WTC11 (cell line): ENCODE measurements at regions not wholly inside any gene's neighbourhood (a gene's known extent, or its start where the extent isn't known, plus 50 kb on each side); places are given as distances from the start of the nearest gene placed in this dataset.

Experiments
- ATAC-seq: fragments of 200-7000 bp; cut with Tn5 transposase; 2 replicates; pipeline ENCODE4 v1.10.0; 2021; ENCODE audit warnings: mild to moderate bottlenecking, moderate library complexity
- CTCF ChIA-PET: fragments of 300-600 bp; sonication (Branson Sonifier 250); formaldehyde crosslinking; loops from one replicate; lab custom pipeline; 2021; ENCODE audit warnings: antibody characterized with exemption; lab: Charles Lee
- POLR2A ChIA-PET: fragments of 350-600 bp; sonication (Branson Sonifier 250); formaldehyde crosslinking; loops from one replicate; lab custom pipeline; 2021; ENCODE audit warnings: antibody characterized with exemption; lab: Charles Lee
- DNase-seq: peaks from one replicate; pipeline ENCODE4 v3.0.0; 2021; ENCODE audit warnings: low spot score
- H3K27ac Mint-ChIP-seq: 2 replicates; pipeline ENCODE4 v1.8.0; 2021; ENCODE audit warnings: mixed read lengths
- H3K27me3 Mint-ChIP-seq: 2 replicates; pipeline ENCODE4 v1.8.0; 2021; ENCODE audit warnings: low read depth, mild to moderate bottlenecking, moderate library complexity, mixed read lengths
- H3K36me3 Mint-ChIP-seq: 2 replicates; pipeline ENCODE4 v1.8.0; 2021; ENCODE audit warnings: mixed read lengths
- H3K4me1 Mint-ChIP-seq: 2 replicates; pipeline ENCODE4 v1.8.0; 2022; ENCODE audit warnings: mixed read lengths
- H3K4me3 Mint-ChIP-seq: 2 replicates; pipeline ENCODE4 v1.8.0; 2021; ENCODE audit warnings: mild to moderate bottlenecking, moderate library complexity, mixed read lengths
- H3K9me3 Mint-ChIP-seq: 2 replicates; pipeline ENCODE4 v1.8.0; 2021; ENCODE audit warnings: mixed read lengths
- CBFB ChIP-seq: sonication (generic); formaldehyde crosslinking; IDR thresholded peaks from 2 replicates; pipeline ENCODE4 v1.8.1; 2022; ENCODE audit warnings: mild to moderate bottlenecking, low read depth, missing genetic modification reagents
- CREB1 ChIP-seq: sonication (generic); formaldehyde crosslinking; IDR thresholded peaks from 2 replicates; pipeline ENCODE4 v1.8.0; 2023; ENCODE audit warnings: mild to moderate bottlenecking, missing genetic modification reagents
- EMX1 ChIP-seq: fragments of 250-450 bp; sonication (Bioruptor Pico); IDR thresholded peaks from 2 replicates; pipeline ENCODE4 v1.8.0; 2021; ENCODE audit warnings: mild to moderate bottlenecking
- ESRRA ChIP-seq: sonication (generic); formaldehyde crosslinking; IDR thresholded peaks from 2 replicates; pipeline ENCODE4 v1.8.1; 2022; ENCODE audit warnings: mild to moderate bottlenecking, missing genetic modification reagents, borderline replicate concordance
- ETV6 ChIP-seq: sonication (generic); formaldehyde crosslinking; IDR thresholded peaks from 2 replicates; pipeline ENCODE4 v1.8.1; 2022; ENCODE audit warnings: mild to moderate bottlenecking, missing genetic modification reagents
- GTF2I ChIP-seq: fragments of 250-450 bp; sonication (Bioruptor Pico); conservative IDR thresholded peaks from 2 replicates; pipeline ENCODE4 v1.4.0; 2021; ENCODE audit warnings: mild to moderate bottlenecking
- HMGA2 ChIP-seq: fragments of 250-450 bp; sonication (Bioruptor Pico); IDR thresholded peaks from 2 replicates; pipeline ENCODE4 v1.4.0; 2021; ENCODE audit warnings: mild to moderate bottlenecking, moderate library complexity
- NFATC4 ChIP-seq: fragments of 250-450 bp; sonication (Bioruptor Pico); IDR thresholded peaks from 2 replicates; pipeline ENCODE4 v1.9.0; 2021; ENCODE audit warnings: mild to moderate bottlenecking
- NFYB ChIP-seq: sonication (generic); formaldehyde crosslinking; conservative IDR thresholded peaks from 2 replicates; pipeline ENCODE4 v1.8.0; 2022; ENCODE audit warnings: low read depth, missing genetic modification reagents
- NR1H2 ChIP-seq: sonication (generic); formaldehyde crosslinking; IDR thresholded peaks from 2 replicates; pipeline ENCODE4 v1.9.0; 2021; ENCODE audit warnings: mild to moderate bottlenecking, moderate library complexity, missing genetic modification reagents
- NR2C2 ChIP-seq: sonication (generic); formaldehyde crosslinking; IDR thresholded peaks from 2 replicates; pipeline ENCODE4 v1.8.0; 2022; ENCODE audit warnings: mild to moderate bottlenecking, missing genetic modification reagents
- OVOL2 ChIP-seq: fragments of 250-450 bp; sonication (Bioruptor Pico); IDR thresholded peaks from 2 replicates; pipeline ENCODE4 v1.9.0; 2021; ENCODE audit warnings: mild to moderate bottlenecking, borderline replicate concordance
- PRRX2 ChIP-seq: fragments of 250-450 bp; sonication (Bioruptor Pico); IDR thresholded peaks from 2 replicates; pipeline ENCODE4 v1.8.0; 2021; ENCODE audit warnings: mild to moderate bottlenecking
- RORB ChIP-seq: fragments of 250-450 bp; sonication (Bioruptor Pico); IDR thresholded peaks from 2 replicates; pipeline ENCODE4 v1.9.0; 2021; ENCODE audit warnings: mild to moderate bottlenecking
- SOX15 ChIP-seq: fragments of 250-450 bp; sonication (Bioruptor Pico); IDR thresholded peaks from 2 replicates; pipeline ENCODE4 v1.9.0; 2021; ENCODE audit warnings: mild to moderate bottlenecking
- SP1 ChIP-seq: sonication (generic); formaldehyde crosslinking; conservative IDR thresholded peaks from 2 replicates; pipeline ENCODE4 v1.8.1; 2022; ENCODE audit warnings: missing genetic modification reagents
- TEAD1 ChIP-seq: sonication (generic); formaldehyde crosslinking; IDR thresholded peaks from 2 replicates; pipeline ENCODE4 v1.8.0; 2022; ENCODE audit warnings: mild to moderate bottlenecking, missing genetic modification reagents
- ZNF138 ChIP-seq: sonication (generic); formaldehyde crosslinking; conservative IDR thresholded peaks from 2 replicates; pipeline ENCODE4 v1.8.1; 2022; ENCODE audit warnings: mild to moderate bottlenecking, moderate library complexity, missing genetic modification reagents
- ZNF263 ChIP-seq: sonication (generic); formaldehyde crosslinking; IDR thresholded peaks from 2 replicates; pipeline ENCODE4 v1.8.1; 2022; ENCODE audit warnings: low read depth, mild to moderate bottlenecking, moderate library complexity, missing genetic modification reagents
- TF ChIP-seq, protein P1 (sequence below): sonication (generic); formaldehyde crosslinking; conservative IDR thresholded peaks from 2 replicates; pipeline ENCODE4 v1.8.1; 2023; ENCODE audit warnings: mild to moderate bottlenecking, low read depth, missing genetic modification reagents, moderate library complexity
- TF ChIP-seq, protein P2 (sequence below): sonication (generic); formaldehyde crosslinking; IDR thresholded peaks from 2 replicates; pipeline ENCODE4 v1.8.1; 2022; ENCODE audit warnings: mild to moderate bottlenecking, moderate library complexity, missing genetic modification reagents
- TF ChIP-seq, protein P3 (sequence below): fragments of 250-450 bp; sonication (Bioruptor Pico); IDR thresholded peaks from 2 replicates; pipeline ENCODE4 v1.9.0; 2021; ENCODE audit warnings: moderate library complexity, mild to moderate bottlenecking, inconsistent platforms, borderline replicate concordance
- TF ChIP-seq, protein P4 (sequence below): fragments of 250-450 bp; sonication (Bioruptor Pico); conservative IDR thresholded peaks from 2 replicates; pipeline ENCODE4 v1.9.0; 2021; ENCODE audit warnings: mild to moderate bottlenecking

DNA sequence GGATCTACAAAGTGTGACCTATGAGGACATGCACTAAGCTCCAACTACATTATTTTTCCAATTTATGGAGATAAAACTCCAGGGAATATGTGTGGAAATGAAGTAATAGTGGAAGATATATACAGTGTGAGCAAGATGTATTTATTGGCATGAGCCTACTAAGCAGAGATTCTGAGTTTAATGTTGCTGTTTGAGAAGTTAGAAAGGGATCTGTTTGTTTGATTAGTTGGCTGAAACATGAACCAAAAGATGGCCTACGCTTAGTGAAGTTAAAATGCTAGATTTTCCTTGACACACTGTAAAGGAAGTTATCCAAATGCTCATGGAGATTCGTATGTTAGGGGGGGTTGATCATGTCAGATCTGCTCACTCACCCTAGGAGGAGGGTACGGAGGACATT, 621.7 kb downstream of the TMEM182 start:
- Mint-ChIP-seq H3K4me1 (peaks cover 28% of the 10 kb centered on the region), H3K27ac (peak overlapping the region; percentile 69; the same call in 1 of the 2 replicates), H3K27me3 (no peaks in the 10 kb centered on the region), H3K9me3 (peaks cover 16% of the 10 kb centered on the region), H3K4me3 (no peak overlapping the region), H3K36me3 (peaks cover 12% of the 10 kb centered on the region; the same call in 1 of the 2 replicates)
- no peak for ATAC-seq
- TF ChIP-seq EMX1 (CRISPR knock-in tag) (no peak), NFYB (CRISPR knock-in tag) (no peak)
- no peak for DNase-seq
- ChIA-PET POLR2A (no interaction called here), CTCF (interaction anchor here (0.8 kb wide), 1 partner anchor 18 kb away, joined by 4 read pairs; no protein-coding TSS in a partner anchor)

DNA sequence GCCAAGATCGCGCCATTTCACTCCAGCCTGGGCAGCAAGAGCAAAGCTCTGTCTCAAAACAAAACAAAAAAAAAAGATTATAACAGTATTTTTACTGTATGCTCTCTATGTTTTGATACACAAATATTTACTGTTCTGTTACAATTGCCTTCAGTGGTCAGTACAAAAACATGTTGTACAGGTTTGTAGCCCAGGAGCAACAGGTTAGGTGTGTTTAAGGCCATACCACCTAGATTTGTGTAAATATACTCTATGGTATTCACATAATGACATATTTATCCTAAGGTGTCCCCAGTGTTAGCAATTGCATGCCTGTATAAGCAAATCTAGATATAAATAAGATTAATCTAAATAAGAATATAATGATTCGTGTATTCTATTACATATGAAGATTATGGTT, 625.0 kb downstream of the TMEM182 start:
- no peaks in the 10 kb centered on the region for H3K27me3 Mint-ChIP-seq
- H3K27ac Mint-ChIP-seq: no peak overlapping the region
- DNase-seq: no peak
- H3K36me3 Mint-ChIP-seq: peaks cover 5% of the 10 kb centered on the region; the same call in 1 of the 2 replicates
- H3K4me1 Mint-ChIP-seq: peaks cover 26% of the 10 kb centered on the region
- CTCF ChIA-PET: no interaction called here
- TF ChIP-seq CBFB (CRISPR knock-in tag) (no peak), EMX1 (CRISPR knock-in tag) (no peak), GTF2I (CRISPR knock-in tag) (no peak), HMGA2 (no peak), OVOL2 (CRISPR knock-in tag) (no peak), NFATC4 (CRISPR knock-in tag) (no peak), ZNF263 (CRISPR knock-in tag) (no peak), RORB (CRISPR knock-in tag) (no peak), SOX15 (no peak), NR2C2 (CRISPR knock-in tag) (no peak), NR1H2 (CRISPR knock-in tag) (no peak), PRRX2 (CRISPR knock-in tag) (no peak)
- TF ChIP-seq, protein P1, sequence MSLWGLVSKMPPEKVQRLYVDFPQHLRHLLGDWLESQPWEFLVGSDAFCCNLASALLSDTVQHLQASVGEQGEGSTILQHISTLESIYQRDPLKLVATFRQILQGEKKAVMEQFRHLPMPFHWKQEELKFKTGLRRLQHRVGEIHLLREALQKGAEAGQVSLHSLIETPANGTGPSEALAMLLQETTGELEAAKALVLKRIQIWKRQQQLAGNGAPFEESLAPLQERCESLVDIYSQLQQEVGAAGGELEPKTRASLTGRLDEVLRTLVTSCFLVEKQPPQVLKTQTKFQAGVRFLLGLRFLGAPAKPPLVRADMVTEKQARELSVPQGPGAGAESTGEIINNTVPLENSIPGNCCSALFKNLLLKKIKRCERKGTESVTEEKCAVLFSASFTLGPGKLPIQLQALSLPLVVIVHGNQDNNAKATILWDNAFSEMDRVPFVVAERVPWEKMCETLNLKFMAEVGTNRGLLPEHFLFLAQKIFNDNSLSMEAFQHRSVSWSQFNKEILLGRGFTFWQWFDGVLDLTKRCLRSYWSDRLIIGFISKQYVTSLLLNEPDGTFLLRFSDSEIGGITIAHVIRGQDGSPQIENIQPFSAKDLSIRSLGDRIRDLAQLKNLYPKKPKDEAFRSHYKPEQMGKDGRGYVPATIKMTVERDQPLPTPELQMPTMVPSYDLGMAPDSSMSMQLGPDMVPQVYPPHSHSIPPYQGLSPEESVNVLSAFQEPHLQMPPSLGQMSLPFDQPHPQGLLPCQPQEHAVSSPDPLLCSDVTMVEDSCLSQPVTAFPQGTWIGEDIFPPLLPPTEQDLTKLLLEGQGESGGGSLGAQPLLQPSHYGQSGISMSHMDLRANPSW (CRISPR knock-in tag): no peak
- TF ChIP-seq, protein P2, sequence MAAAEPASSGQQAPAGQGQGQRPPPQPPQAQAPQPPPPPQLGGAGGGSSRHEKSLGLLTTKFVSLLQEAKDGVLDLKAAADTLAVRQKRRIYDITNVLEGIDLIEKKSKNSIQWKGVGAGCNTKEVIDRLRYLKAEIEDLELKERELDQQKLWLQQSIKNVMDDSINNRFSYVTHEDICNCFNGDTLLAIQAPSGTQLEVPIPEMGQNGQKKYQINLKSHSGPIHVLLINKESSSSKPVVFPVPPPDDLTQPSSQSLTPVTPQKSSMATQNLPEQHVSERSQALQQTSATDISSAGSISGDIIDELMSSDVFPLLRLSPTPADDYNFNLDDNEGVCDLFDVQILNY: no peak
- TF ChIP-seq, all 79 proteins: peak for 0
- Mint-ChIP-seq H3K9me3 (peaks cover 5% of the 10 kb centered on the region; the same call in 1 of the 2 replicates), H3K4me3 (no peak overlapping the region)
- POLR2A ChIA-PET: no interaction called here
- no peak for ATAC-seq

DNA sequence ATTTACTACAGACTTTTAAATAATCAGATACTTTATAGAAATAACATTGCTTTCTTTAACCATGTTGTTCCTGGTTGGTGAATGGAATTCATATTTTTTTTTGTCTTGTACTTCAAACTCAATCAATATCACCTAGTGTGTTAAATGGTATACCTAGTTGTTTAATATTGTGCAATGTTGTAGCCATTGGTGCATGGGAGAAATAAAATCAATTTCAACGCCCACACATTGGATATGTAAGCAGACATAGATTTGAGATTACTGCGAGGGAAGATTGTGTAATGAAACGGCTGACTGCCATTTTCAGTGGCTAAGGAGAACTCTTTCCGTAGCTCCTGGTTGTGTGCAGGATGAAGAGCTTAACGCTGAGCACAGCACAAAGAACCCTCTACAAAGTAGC, 626.1 kb downstream of the TMEM182 start:
- ATAC-seq: no peak
- no peak overlapping the region for H3K4me3 Mint-ChIP-seq
- TF ChIP-seq TEAD1 (CRISPR knock-in tag): no peak
- TF ChIP-seq, protein P3, sequence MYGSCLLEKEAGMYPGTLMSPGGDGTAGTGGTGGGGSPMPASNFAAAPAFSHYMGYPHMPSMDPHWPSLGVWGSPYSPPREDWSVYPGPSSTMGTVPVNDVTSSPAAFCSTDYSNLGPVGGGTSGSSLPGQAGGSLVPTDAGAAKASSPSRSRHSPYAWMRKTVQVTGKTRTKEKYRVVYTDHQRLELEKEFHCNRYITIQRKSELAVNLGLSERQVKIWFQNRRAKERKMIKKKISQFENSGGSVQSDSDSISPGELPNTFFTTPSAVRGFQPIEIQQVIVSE: no peak
- no peak for TF ChIP-seq ETV6
- H3K36me3 Mint-ChIP-seq: no peaks in the 10 kb centered on the region
- ChIA-PET POLR2A (no interaction called here), CTCF (no interaction called here)
- H3K4me1 Mint-ChIP-seq: peaks cover 23% of the 10 kb centered on the region
- no peak overlapping the region for H3K27ac Mint-ChIP-seq
- no peaks in the 10 kb centered on the region for H3K9me3 Mint-ChIP-seq
- DNase-seq: no peak
- no peaks in the 10 kb centered on the region for H3K27me3 Mint-ChIP-seq

DNA sequence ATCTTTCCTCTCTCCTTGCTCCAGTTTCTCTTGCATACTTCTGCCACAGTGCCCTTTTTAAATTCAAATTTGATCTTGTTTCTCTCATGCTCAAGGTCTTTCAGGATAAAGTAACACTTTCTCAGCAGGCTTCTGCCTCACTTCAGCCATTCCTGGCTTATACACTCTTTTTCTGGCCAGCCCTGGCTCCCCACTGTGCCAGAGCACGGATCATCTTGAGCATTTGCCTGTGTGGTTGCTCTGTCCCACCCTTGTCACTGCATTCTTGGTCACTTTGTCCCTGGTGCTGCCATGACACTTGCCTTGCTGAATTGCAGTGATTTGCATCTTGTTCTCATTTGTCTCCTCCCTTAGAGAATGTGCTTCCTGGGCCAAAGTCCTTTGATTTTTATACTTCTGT, 634.3 kb downstream of the TMEM182 start:
- ChIA-PET POLR2A (no interaction called here), CTCF (no interaction called here)
- peak; percentile 84 for ATAC-seq
- Mint-ChIP-seq H3K4me1 (peaks cover 48% of the 10 kb centered on the region), H3K4me3 (peak overlapping the region; percentile 11; the same call in 1 of the 2 replicates), H3K27me3 (no peaks in the 10 kb centered on the region), H3K27ac (peak overlapping the region; percentile 83), H3K36me3 (peaks cover 20% of the 10 kb centered on the region), H3K9me3 (peaks cover 27% of the 10 kb centered on the region)
- peak; percentile 30 for DNase-seq
- TF ChIP-seq ZNF138 (no peak), SP1 (CRISPR knock-in tag) (0 out of 2 replicates have a peak, but pooled peaks have one; percentile 39), ESRRA (CRISPR knock-in tag) (no peak), CREB1 (CRISPR knock-in tag) (peak; percentile 34; the same call in 1 of the 2 replicates)
- TF ChIP-seq, protein P4, sequence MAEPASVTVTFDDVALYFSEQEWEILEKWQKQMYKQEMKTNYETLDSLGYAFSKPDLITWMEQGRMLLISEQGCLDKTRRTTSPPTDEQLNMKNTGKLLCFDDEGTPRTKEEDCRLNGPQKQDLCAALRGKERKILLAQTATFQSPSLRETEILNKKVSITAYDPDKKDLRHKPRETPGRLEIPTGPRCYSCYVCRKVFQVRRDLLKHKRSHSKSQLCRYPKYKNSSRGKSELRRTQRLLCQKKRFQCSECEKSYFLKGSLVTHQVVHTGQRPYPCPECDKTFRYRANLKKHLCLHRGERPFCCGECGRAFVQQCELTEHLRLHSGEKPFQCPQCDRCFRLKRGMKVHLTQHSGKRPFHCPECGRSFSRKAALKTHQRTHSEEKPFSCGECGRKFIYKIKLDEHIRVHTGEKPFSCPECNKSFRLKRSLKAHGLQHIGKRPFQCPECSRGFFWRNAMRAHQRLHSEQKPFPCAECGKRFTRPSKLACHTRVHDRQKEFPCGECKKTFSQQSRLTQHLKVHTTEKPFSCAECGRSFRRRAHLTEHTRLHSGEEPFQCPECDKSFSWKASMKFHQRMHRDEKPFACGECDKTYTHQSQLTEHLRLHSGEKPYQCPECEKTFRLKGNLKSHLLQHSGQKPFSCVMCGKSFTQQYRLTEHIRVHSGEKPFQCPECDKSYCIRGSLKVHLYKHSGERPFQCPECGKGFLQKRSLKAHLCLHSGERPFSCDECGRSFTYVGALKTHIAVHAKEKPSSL (CRISPR knock-in tag): no peak
